K562 (cell line): ENCODE measurements at regions not wholly inside any gene's neighbourhood (a gene's known extent, or its start where the extent isn't known, plus 50 kb on each side); places are given as distances from the start of the nearest gene placed in this dataset.

Experiments
- EP300 ChIP-seq: IDR thresholded peaks from 2 replicates; pipeline ENCODE4 v1.6.1; 2012; ENCODE audit warnings: low read length, improper control_type of control experiment
- SREBF1 ChIP-seq: fragments of 150-350 bp; IDR thresholded peaks from 2 replicates; pipeline ENCODE4 v1.6.1; 2014; ENCODE audit warnings: antibody characterized with exemption, low read depth, low read length, borderline replicate concordance

GRCh38 chr6:137357948-137358266 lies 136.3 kb downstream of the OLIG3 start:
- TF ChIP-seq SREBF1 (no peak), EP300 (no peak)
